Ovary (tissue), 7 donors: ENCODE measurements at regions not wholly inside any gene's neighbourhood (a gene's known extent, or its start where the extent isn't known, plus 50 kb on each side); places are given as distances from the start of the nearest gene placed in this dataset.

Source experiments
- DNase-seq, 5 donors: peaks; one replicate each; pipeline ENCODE4 v3.0.0-alpha.2; 2019 to 2020
- H3K27ac ChIP-seq, 2 donors: fragments of 200-600 bp; one replicate each; pipeline versions ENCODE4 v1.5.1 to v1.8.0; 2019 to 2022
- H3K27me3 ChIP-seq: fragments of 200-600 bp; one replicate; pipeline ENCODE4 v1.8.0; 2022
- H3K36me3 ChIP-seq: fragments of 200-600 bp; sonication (generic); one replicate; pipeline ENCODE4 v1.5.1; 2019
- H3K4me1 ChIP-seq: one replicate; pipeline ENCODE4 v1.8.1; 2013; ENCODE audit warnings: mild to moderate bottlenecking, moderate library complexity; ENCODE audit not compliant: insufficient read depth
- H3K4me3 ChIP-seq: fragments of 200-600 bp; sonication (generic); one replicate; pipeline ENCODE4 v1.5.1; 2017
- H3K9me3 ChIP-seq, 2 donors: fragments of 200-600 bp in 1 of 2; sonication (generic) in 1 of 2; one replicate each; pipeline versions ENCODE4 v1.5.1 to v1.8.1; 2013 to 2019; ENCODE audit warnings: mild to moderate bottlenecking in 1 of 2, moderate library complexity in 1 of 2
- CTCF ChIP-seq, 3 donors: fragments of 450-650 bp in 2 of 3; fragments of 200-600 bp in 1 of 3; IDR thresholded peaks; one replicate each; pipeline versions ENCODE4 v1.5.1 to v1.8.0; 2016 to 2022; ENCODE audit warnings: antibody characterized with exemption in 3 of 3, mild to moderate bottlenecking in 1 of 3
- EP300 ChIP-seq: sonication (generic); formaldehyde crosslinking; IDR thresholded peaks from one replicate; pipeline ENCODE4 v1.6.1; 2017; ENCODE audit warnings: antibody characterized with exemption
- POLR2A ChIP-seq: fragments of 450-650 bp; IDR thresholded peaks from one replicate; pipeline ENCODE4 v1.6.1; 2017; ENCODE audit warnings: antibody characterized with exemption, mild to moderate bottlenecking, moderate library complexity
- WGBS, 3 donors: extraction: QIAGEN DNeasy Blood & Tissue Kit in 1 of 3; methylation state at CpG; one replicate each; pipeline versions ENCODE4 v1.1.5 to v1.1.7; 2013 to 2017; 5-methylcytosine and 5-hydroxymethylcytosine counted together
- intact Hi-C, 4 donors: fragments of 100-400 bp; cut with DNase I; formaldehyde crosslinking; loops; one replicate each; pipeline versions ENCODE4 v1.11.0 to v1.15.1; 2022 to 2023
- donor health status: DM: no; HTN: no; CAD: no; lungs with moderate emphysema.
- donor health status: DM: no; HTN: no; CAD: no.
- donor health status: Bipolar disorder and iron deficiency.
- donor health status: DM: no; HTN: no; CAD: no.
- donor health status: DM: yes; HTN: yes; CAD: no.

GRCh38 chr7:109997837-109998236 lies 1093.1 kb upstream of the LRRN3 start:
- no peaks in the 10 kb centered on the region for H3K36me3 ChIP-seq
- intact Hi-C loops: no loop called here
- H3K9me3 ChIP-seq: no peaks in the 10 kb centered on the region
- WGBS, 3 donors: 85 to 95% (median 92%) methylated on average over 2 of the region's 2 CpGs
- no peak overlapping the region for H3K27ac ChIP-seq
- DNase-seq: no peak
- H3K27me3 ChIP-seq: no peaks in the 10 kb centered on the region
- no peak overlapping the region for H3K4me3 ChIP-seq
- no peak for TF ChIP-seq POLR2A
- TF ChIP-seq CTCF (IDR thresholded peaks at IDR 0.05): no peak
- no peak for TF ChIP-seq EP300
- H3K4me1 ChIP-seq: no peaks in the 10 kb centered on the region

- H3K36me3 ChIP-seq: no peaks in the 10 kb centered on the region
- no peak for DNase-seq
- no peak for TF ChIP-seq CTCF (IDR thresholded peaks at IDR 0.05)
- no peak for TF ChIP-seq EP300
- TF ChIP-seq POLR2A: no peak
- WGBS, 3 donors: 82 to 95% (median 84%) methylated on average over 1 of the region's 1 CpG
- H3K27ac ChIP-seq: no peak overlapping the region
- H3K4me3 ChIP-seq: no peak overlapping the region
- H3K4me1 ChIP-seq: no peaks in the 10 kb centered on the region
- no peaks in the 10 kb centered on the region for H3K27me3 ChIP-seq
- intact Hi-C loops: no loop called here
- no peaks in the 10 kb centered on the region for H3K9me3 ChIP-seq
Observed at GRCh38 chr7:110001254-110001938, 1089.5 kb upstream of the LRRN3 start.

GRCh38 chr7:110003827-110004226 lies 1087.1 kb upstream of the LRRN3 start:
- H3K27ac ChIP-seq: no peak overlapping the region
- DNase-seq: no peak
- no peaks in the 10 kb centered on the region for H3K9me3 ChIP-seq
- intact Hi-C loops: no loop called here
- no peaks in the 10 kb centered on the region for H3K36me3 ChIP-seq
- 54 to 73% (median 70%) methylated on average over 1 of the region's 1 CpG for WGBS, 3 donors
- H3K27me3 ChIP-seq: no peaks in the 10 kb centered on the region
- H3K4me1 ChIP-seq: no peaks in the 10 kb centered on the region
- TF ChIP-seq POLR2A (no peak), CTCF (IDR thresholded peaks at IDR 0.05) (no peak), EP300 (no peak)
- no peak overlapping the region for H3K4me3 ChIP-seq

GRCh38 chr7:110007320-110008063 lies 1083.4 kb upstream of the LRRN3 start:
- no peak for DNase-seq
- 76 to 81% (median 78%) methylated on average over 4 of the region's 4 CpGs for WGBS, 3 donors
- Histone ChIP-seq H3K36me3 (no peaks in the 10 kb centered on the region), H3K4me3 (no peak overlapping the region), H3K9me3 (no peaks in the 10 kb centered on the region), H3K27me3 (no peaks in the 10 kb centered on the region), H3K4me1 (no peaks in the 10 kb centered on the region), H3K27ac (no peak overlapping the region)
- intact Hi-C loops: no loop called here
- TF ChIP-seq CTCF (IDR thresholded peaks at IDR 0.05): no peak
- no peak for TF ChIP-seq EP300
